ENCODE measurements at regions not wholly inside any gene's neighbourhood (a gene's known extent, or its start where the extent isn't known, plus 50 kb on each side); places are given as distances from the start of the nearest gene placed in this dataset.

- no peak for TF ChIP-seq CTBP1 (IDR thresholded peaks at IDR 0.05; ENCODE audit: borderline replicate concordance)
- TF ChIP-seq ARNT (IDR thresholded peaks at IDR 0.05), result no peak
- no peak for TF ChIP-seq NFRKB (IDR thresholded peaks at IDR 0.05)
- CTCF ChIA-PET, result no interaction called here
- no peak for DNase-seq (ENCODE audit: extremely low spot score)
- POLR2A ChIA-PET, result no interaction called here
Observed at GRCh38 chr3:110234831-110235230, 836.8 kb upstream of the NECTIN3 start.

GRCh38 chr3:110236976-110237610 is 834.5 kb upstream of the NECTIN3 start:
- TF ChIP-seq ZNF384 (IDR thresholded peaks at IDR 0.05), result no peak
- DNase-seq (ENCODE audit: extremely low spot score), result no peak
- POLR2A ChIA-PET, result no interaction called here
- CTCF ChIA-PET, result no interaction called here

GRCh38 chr3:110243081-110243480 is 828.5 kb upstream of the NECTIN3 start:
- ChIA-PET CTCF (no interaction called here), POLR2A (no interaction called here)
- no peak for TF ChIP-seq TARDBP (IDR thresholded peaks at IDR 0.05)
- TF ChIP-seq FOXK2 (IDR thresholded peaks at IDR 0.05), result no peak
- TF ChIP-seq FOXM1 (IDR thresholded peaks at IDR 0.05; ENCODE audit: borderline replicate concordance), result no peak
- no peak for TF ChIP-seq SP1 (IDR thresholded peaks at IDR 0.05)
- no peak for TF ChIP-seq BHLHE40 (IDR thresholded peaks at IDR 0.05; ENCODE audit: borderline replicate concordance)
- TF ChIP-seq ARNT (IDR thresholded peaks at IDR 0.05), result no peak
- TF ChIP-seq ZNF384 (IDR thresholded peaks at IDR 0.05), result no peak
- no peak for TF ChIP-seq FOXA1 (IDR thresholded peaks at IDR 0.05)
- no peak for TF ChIP-seq NFRKB (IDR thresholded peaks at IDR 0.05)
- no peak for TF ChIP-seq HDGF (IDR thresholded peaks at IDR 0.05; ENCODE audit: borderline replicate concordance)
- no peak for TF ChIP-seq L3MBTL2 (conservative IDR thresholded peaks at IDR 0.05)
- TF ChIP-seq SUZ12 (IDR thresholded peaks at IDR 0.05), result no peak
- TF ChIP-seq CTBP1 (IDR thresholded peaks at IDR 0.05; ENCODE audit: borderline replicate concordance), result no peak
- TF ChIP-seq LEF1 (IDR thresholded peaks at IDR 0.05; ENCODE audit: borderline replicate concordance), result no peak
- DNase-seq (ENCODE audit: extremely low spot score), result no peak

- TF ChIP-seq TARDBP (IDR thresholded peaks at IDR 0.05) (no peak), FOXA1 (IDR thresholded peaks at IDR 0.05) (no peak), PKNOX1 (IDR thresholded peaks at IDR 0.05) (no peak), FOXK2 (IDR thresholded peaks at IDR 0.05) (no peak), L3MBTL2 (conservative IDR thresholded peaks at IDR 0.05) (no peak), ELF4 (IDR thresholded peaks at IDR 0.05) (no peak), ZNF384 (IDR thresholded peaks at IDR 0.05) (no peak), ARNT (IDR thresholded peaks at IDR 0.05) (no peak), CTBP1 (IDR thresholded peaks at IDR 0.05; ENCODE audit: borderline replicate concordance) (no peak), BHLHE40 (IDR thresholded peaks at IDR 0.05; ENCODE audit: borderline replicate concordance) (no peak), SP1 (IDR thresholded peaks at IDR 0.05) (no peak), FOXM1 (IDR thresholded peaks at IDR 0.05; ENCODE audit: borderline replicate concordance) (no peak), NFRKB (IDR thresholded peaks at IDR 0.05) (no peak), SUZ12 (IDR thresholded peaks at IDR 0.05) (no peak), LEF1 (IDR thresholded peaks at IDR 0.05; ENCODE audit: borderline replicate concordance) (no peak), HDGF (IDR thresholded peaks at IDR 0.05; ENCODE audit: borderline replicate concordance) (no peak)
- no peak for DNase-seq (ENCODE audit: extremely low spot score)
- ChIA-PET CTCF (no interaction called here), POLR2A (no interaction called here)
Observed at GRCh38 chr3:110246796-110247376, 824.7 kb upstream of the NECTIN3 start.

GRCh38 chr3:110248666-110249065 is 823.0 kb upstream of the NECTIN3 start:
- POLR2A ChIA-PET, result no interaction called here

GRCh38 chr3:110253794-110254193 is 817.8 kb upstream of the NECTIN3 start:
- DNase-seq (ENCODE audit: extremely low spot score), result no peak
- ChIA-PET POLR2A (no interaction called here), CTCF (no interaction called here)
- TF ChIP-seq CTBP1 (IDR thresholded peaks at IDR 0.05; ENCODE audit: borderline replicate concordance), result no peak
- no peak for TF ChIP-seq BHLHE40 (IDR thresholded peaks at IDR 0.05; ENCODE audit: borderline replicate concordance)

More at GRCh38 chr3:110248666-110249065, 823.0 kb upstream of the NECTIN3 start:
- DNase-seq (ENCODE audit: extremely low spot score), result no peak
- CTCF ChIA-PET, result no interaction called here
- TF ChIP-seq ELF4 (IDR thresholded peaks at IDR 0.05), result no peak

- ChIA-PET POLR2A (no interaction called here), CTCF (no interaction called here)
Observed at GRCh38 chr3:110254591-110254990, 817.0 kb upstream of the NECTIN3 start.

GRCh38 chr3:110261141-110261540 is 810.5 kb upstream of the NECTIN3 start:
- ChIA-PET POLR2A (no interaction called here), CTCF (interaction anchor here (0.5 to 0.7 kb wide), 2 partner anchors 40 to 1637 kb away, joined by 3 to 6 read pairs; no protein-coding TSS in a partner anchor)
- no peak for TF ChIP-seq FOXK2 (IDR thresholded peaks at IDR 0.05)
- TF ChIP-seq ZNF384 (IDR thresholded peaks at IDR 0.05), result no peak
- no peak for TF ChIP-seq PKNOX1 (IDR thresholded peaks at IDR 0.05)
- no peak for TF ChIP-seq TARDBP (IDR thresholded peaks at IDR 0.05)
- TF ChIP-seq NFRKB (IDR thresholded peaks at IDR 0.05), result no peak
- TF ChIP-seq FOXM1 (IDR thresholded peaks at IDR 0.05; ENCODE audit: borderline replicate concordance), result no peak
- TF ChIP-seq L3MBTL2 (conservative IDR thresholded peaks at IDR 0.05), result no peak
- no peak for TF ChIP-seq ELF4 (IDR thresholded peaks at IDR 0.05)
- no peak for TF ChIP-seq HDGF (IDR thresholded peaks at IDR 0.05; ENCODE audit: borderline replicate concordance)
- no peak for TF ChIP-seq FOXA1 (IDR thresholded peaks at IDR 0.05)
- no peak for TF ChIP-seq CTBP1 (IDR thresholded peaks at IDR 0.05; ENCODE audit: borderline replicate concordance)
- TF ChIP-seq BHLHE40 (IDR thresholded peaks at IDR 0.05; ENCODE audit: borderline replicate concordance), result no peak
- no peak for TF ChIP-seq ARNT (IDR thresholded peaks at IDR 0.05)
- no peak for DNase-seq (ENCODE audit: extremely low spot score)

More at GRCh38 chr3:110254591-110254990, 817.0 kb upstream of the NECTIN3 start:
- TF ChIP-seq ARNT (IDR thresholded peaks at IDR 0.05) (no peak), TARDBP (IDR thresholded peaks at IDR 0.05) (no peak), FOXA1 (IDR thresholded peaks at IDR 0.05) (no peak), NFRKB (IDR thresholded peaks at IDR 0.05) (no peak), SUZ12 (IDR thresholded peaks at IDR 0.05) (no peak)
- DNase-seq (ENCODE audit: extremely low spot score), result no peak

Measured in HEK293T (cell line).